ENCODE measurements at regions not wholly inside any gene's neighbourhood (a gene's known extent, or its start where the extent isn't known, plus 50 kb on each side); places are given as distances from the start of the nearest gene placed in this dataset.

GRCh38 chr22:25449781-25450317, 114.6 kb upstream of the GRK3 start:
- TF ChIP-seq CTCF (IDR thresholded peaks at IDR 0.05; ENCODE audit: low read depth, low read length) (no peak), POLR2A (IDR thresholded peaks at IDR 0.05; ENCODE audit: extremely low read depth, insufficient read length) (no peak)
